Progenitor cell of endocrine pancreas (in vitro differentiated cells): ENCODE measurements at regions not wholly inside any gene's neighbourhood (a gene's known extent, or its start where the extent isn't known, plus 50 kb on each side); places are given as distances from the start of the nearest gene placed in this dataset.

Experiments
- DNase-seq: peaks from one replicate; pipeline ENCODE4 v3.0.0; 2021; ENCODE audit warnings: low spot score; ENCODE audit not compliant: unreplicated experiment
- H3K27ac Mint-ChIP-seq: 2 replicates; pipeline ENCODE4 v1.8.0; 2021; ENCODE audit warnings: mild to moderate bottlenecking, moderate library complexity, mixed read lengths
- H3K27me3 Mint-ChIP-seq: 2 replicates; pipeline ENCODE4 v1.8.0; 2021; ENCODE audit warnings: mixed read lengths
- H3K36me3 Mint-ChIP-seq: 2 replicates; pipeline ENCODE4 v1.8.0; 2022; ENCODE audit warnings: mixed read lengths; ENCODE audit not compliant: insufficient read depth
- H3K4me1 Mint-ChIP-seq: 2 replicates; pipeline ENCODE4 v1.8.0; 2021; ENCODE audit warnings: low read depth, mixed read lengths
- H3K4me3 Mint-ChIP-seq: 2 replicates; pipeline ENCODE4 v1.8.0; 2021; ENCODE audit warnings: low read depth, mild to moderate bottlenecking, moderate library complexity, mixed read lengths
- H3K9me3 Mint-ChIP-seq: 2 replicates; pipeline ENCODE4 v1.8.0; 2021; ENCODE audit warnings: low read depth, mixed read lengths
- CTCF ChIP-seq: fragments of 200-600 bp; sonication (generic); IDR thresholded peaks from one replicate; pipeline ENCODE4 v1.5.0; 2021; ENCODE audit warnings: antibody characterized with exemption, mild to moderate bottlenecking; ENCODE audit not compliant: unreplicated experiment

- Mint-ChIP-seq H3K4me1 (no peaks in the 10 kb centered on the region), H3K27me3 (peaks cover 8% of the 10 kb centered on the region), H3K4me3 (no peak overlapping the region), H3K9me3 (no peaks in the 10 kb centered on the region), H3K27ac (no peak overlapping the region), H3K36me3 (no peaks in the 10 kb centered on the region)
- no peak for DNase-seq
- no peak for TF ChIP-seq CTCF
Measured at GRCh38 chr4:24434241-24434640, 150.1 kb downstream of the DHX15 start.

GRCh38 chr4:24433515-24434214 lies 150.7 kb downstream of the DHX15 start:
- Mint-ChIP-seq H3K9me3 (no peaks in the 10 kb centered on the region), H3K36me3 (no peaks in the 10 kb centered on the region), H3K4me3 (no peak overlapping the region), H3K27ac (no peak overlapping the region), H3K4me1 (no peaks in the 10 kb centered on the region), H3K27me3 (peaks cover 8% of the 10 kb centered on the region)
- TF ChIP-seq CTCF, result no peak
- no peak for DNase-seq

GRCh38 chr4:24428850-24429249 lies 155.5 kb downstream of the DHX15 start:
- Mint-ChIP-seq H3K36me3 (no peaks in the 10 kb centered on the region), H3K27ac (no peak overlapping the region)

GRCh38 chr4:24426557-24426956 lies 157.8 kb downstream of the DHX15 start:
- Mint-ChIP-seq H3K9me3 (peaks cover 3% of the 10 kb centered on the region), H3K4me3 (no peak overlapping the region)
- no peak for TF ChIP-seq CTCF

More at GRCh38 chr4:24428850-24429249, 155.5 kb downstream of the DHX15 start:
- no peak overlapping the region for H3K4me3 Mint-ChIP-seq
- no peaks in the 10 kb centered on the region for H3K4me1 Mint-ChIP-seq
- H3K9me3 Mint-ChIP-seq, result no peaks in the 10 kb centered on the region
- TF ChIP-seq CTCF, result no peak
- peaks cover 11% of the 10 kb centered on the region for H3K27me3 Mint-ChIP-seq
- no peak for DNase-seq

GRCh38 chr4:24425863-24426262 lies 158.5 kb downstream of the DHX15 start:
- no peaks in the 10 kb centered on the region for H3K36me3 Mint-ChIP-seq

More at GRCh38 chr4:24426557-24426956, 157.8 kb downstream of the DHX15 start:
- H3K36me3 Mint-ChIP-seq, result no peaks in the 10 kb centered on the region
- no peak overlapping the region for H3K27ac Mint-ChIP-seq
- H3K4me1 Mint-ChIP-seq, result no peaks in the 10 kb centered on the region
- H3K27me3 Mint-ChIP-seq, result peaks cover 3% of the 10 kb centered on the region
- no peak for DNase-seq

More at GRCh38 chr4:24425863-24426262, 158.5 kb downstream of the DHX15 start:
- H3K27ac Mint-ChIP-seq, result no peak overlapping the region
- H3K4me1 Mint-ChIP-seq, result no peaks in the 10 kb centered on the region
- no peak for TF ChIP-seq CTCF
- no peak for DNase-seq
- peaks cover 3% of the 10 kb centered on the region for H3K9me3 Mint-ChIP-seq
- H3K4me3 Mint-ChIP-seq, result no peak overlapping the region
- H3K27me3 Mint-ChIP-seq, result peaks cover 3% of the 10 kb centered on the region
